ENCODE measurements at regions not wholly inside any gene's neighbourhood (a gene's known extent, or its start where the extent isn't known, plus 50 kb on each side); places are given as distances from the start of the nearest gene placed in this dataset.

DNA sequence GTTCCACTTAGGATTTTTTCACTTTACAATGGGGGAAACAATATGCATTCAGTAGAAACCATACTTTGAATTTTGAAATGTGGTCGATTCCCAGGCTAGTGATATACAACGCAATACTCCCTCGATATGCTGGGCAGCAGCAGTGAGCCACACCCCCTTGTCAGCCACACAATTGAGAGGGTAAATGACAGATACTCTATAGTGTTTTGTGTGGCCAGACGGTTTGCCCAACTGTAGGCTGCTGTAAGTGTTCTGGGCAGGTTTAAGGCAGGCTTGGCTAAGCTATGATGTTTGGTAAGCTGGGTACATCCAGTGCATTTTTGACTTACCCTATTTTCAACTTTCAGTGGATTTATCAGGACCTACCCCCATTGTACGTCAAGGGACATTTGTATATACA lies 169.6 kb upstream of the KIAA1217 start:
- TF ChIP-seq, protein P1, sequence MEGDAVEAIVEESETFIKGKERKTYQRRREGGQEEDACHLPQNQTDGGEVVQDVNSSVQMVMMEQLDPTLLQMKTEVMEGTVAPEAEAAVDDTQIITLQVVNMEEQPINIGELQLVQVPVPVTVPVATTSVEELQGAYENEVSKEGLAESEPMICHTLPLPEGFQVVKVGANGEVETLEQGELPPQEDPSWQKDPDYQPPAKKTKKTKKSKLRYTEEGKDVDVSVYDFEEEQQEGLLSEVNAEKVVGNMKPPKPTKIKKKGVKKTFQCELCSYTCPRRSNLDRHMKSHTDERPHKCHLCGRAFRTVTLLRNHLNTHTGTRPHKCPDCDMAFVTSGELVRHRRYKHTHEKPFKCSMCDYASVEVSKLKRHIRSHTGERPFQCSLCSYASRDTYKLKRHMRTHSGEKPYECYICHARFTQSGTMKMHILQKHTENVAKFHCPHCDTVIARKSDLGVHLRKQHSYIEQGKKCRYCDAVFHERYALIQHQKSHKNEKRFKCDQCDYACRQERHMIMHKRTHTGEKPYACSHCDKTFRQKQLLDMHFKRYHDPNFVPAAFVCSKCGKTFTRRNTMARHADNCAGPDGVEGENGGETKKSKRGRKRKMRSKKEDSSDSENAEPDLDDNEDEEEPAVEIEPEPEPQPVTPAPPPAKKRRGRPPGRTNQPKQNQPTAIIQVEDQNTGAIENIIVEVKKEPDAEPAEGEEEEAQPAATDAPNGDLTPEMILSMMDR (conservative IDR thresholded peaks at IDR 0.05; ENCODE audit: low read length), result no peak
- TF ChIP-seq EZH2phosphoT487 (IDR thresholded peaks at IDR 0.05; ENCODE audit: borderline replicate concordance, low read depth, low read length), result no peak

Measured in OCI-LY7 (cell line).